Mesenchymal stem cell (in vitro differentiated cells and primary cell): ENCODE measurements at regions not wholly inside any gene's neighbourhood (a gene's known extent, or its start where the extent isn't known, plus 50 kb on each side); places are given as distances from the start of the nearest gene placed in this dataset.

Experiments
- DNase-seq: peaks from one replicate; pipeline ENCODE4 v3.0.0-alpha.2; 2013
- H2AFZ ChIP-seq: one replicate; pipeline ENCODE4 v1.6.1; 2013; ENCODE audit warnings: low read depth, mild to moderate bottlenecking, control low read depth, inconsistent platforms, low read length, moderate library complexity
- H2AK5ac ChIP-seq: 2 replicates; pipeline ENCODE4 v1.6.1; 2013; ENCODE audit warnings: low read length, moderate library complexity, mild to moderate bottlenecking, inconsistent platforms; ENCODE audit not compliant: severe bottlenecking
- H2BK120ac ChIP-seq: one replicate; pipeline ENCODE4 v1.6.1; 2013; ENCODE audit warnings: low read depth, mild to moderate bottlenecking, inconsistent platforms, low read length, moderate library complexity
- H2BK12ac ChIP-seq, 2 experiments: one replicate each; pipeline ENCODE4 v1.6.1; 2013; ENCODE audit warnings: inconsistent platforms in 2 of 2, low read length in 2 of 2, mild to moderate bottlenecking in 2 of 2, moderate library complexity in 2 of 2, control low read depth in 1 of 2
- H2BK15ac ChIP-seq: one replicate; pipeline ENCODE4 v1.6.1; 2013; ENCODE audit warnings: mild to moderate bottlenecking, low read depth, inconsistent platforms; ENCODE audit not compliant: poor library complexity, severe bottlenecking
- H2BK5ac ChIP-seq: 2 replicates; pipeline ENCODE4 v1.6.1; 2013; ENCODE audit warnings: low read depth, mild to moderate bottlenecking, low read length, control low read depth, inconsistent platforms; ENCODE audit not compliant: poor library complexity, severe bottlenecking
- H3K14ac ChIP-seq, 2 experiments: one replicate each; pipeline ENCODE4 v1.6.1; 2013; ENCODE audit warnings: inconsistent platforms in 2 of 2, low read length in 2 of 2, control low read depth in 1 of 2, mild to moderate bottlenecking in 1 of 2, moderate library complexity in 1 of 2
- H3K18ac ChIP-seq, 2 experiments: one replicate each; pipeline ENCODE4 v1.6.1; 2013; ENCODE audit warnings: inconsistent platforms in 2 of 2, low read length in 2 of 2, control low read depth in 1 of 2, low read depth in 1 of 2, mild to moderate bottlenecking in 1 of 2
- H3K23ac ChIP-seq, 2 experiments: one replicate each; pipeline ENCODE4 v1.6.1; 2013; ENCODE audit warnings: inconsistent platforms in 2 of 2, low read length in 2 of 2, mild to moderate bottlenecking in 2 of 2, moderate library complexity in 2 of 2, control low read depth in 1 of 2
- H3K27ac ChIP-seq: 2 replicates; pipeline ENCODE4 v1.5.1; 2013; ENCODE audit warnings: mild to moderate bottlenecking, moderate library complexity, low read length, control low read depth, inconsistent platforms; ENCODE audit not compliant: poor library complexity, severe bottlenecking
- H3K27me3 ChIP-seq, 2 experiments: 2 replicates each; pipeline versions ENCODE4 v1.6.1 to v1.7.0; 2013; ENCODE audit warnings: low read length in 2 of 2, mild to moderate bottlenecking in 2 of 2, moderate library complexity in 2 of 2, control low read depth in 1 of 2, inconsistent platforms in 1 of 2; ENCODE audit not compliant: control insufficient read depth in 1 of 2, insufficient read depth in 1 of 2
- H3K36me3 ChIP-seq, 2 experiments: 2 replicates each; pipeline versions ENCODE4 v1.6.1 to v1.7.0; 2013; ENCODE audit warnings: low read length in 2 of 2, control low read depth in 1 of 2, inconsistent platforms in 1 of 2, low read depth in 1 of 2, mild to moderate bottlenecking in 1 of 2; ENCODE audit not compliant: insufficient read depth in 2 of 2, control insufficient read depth in 1 of 2
- H3K4ac ChIP-seq, 2 experiments: one replicate each; pipeline ENCODE4 v1.6.1; 2013; ENCODE audit warnings: inconsistent platforms in 2 of 2, low read length in 2 of 2, mild to moderate bottlenecking in 2 of 2, moderate library complexity in 2 of 2, control low read depth in 1 of 2, low read depth in 1 of 2
- H3K4me1 ChIP-seq: 2 replicates; pipeline ENCODE4 v1.6.1; 2013; ENCODE audit warnings: low read depth, low read length, control low read depth; ENCODE audit not compliant: control insufficient read depth, insufficient read depth
- H3K4me2 ChIP-seq: 2 replicates; pipeline ENCODE4 v1.6.1; 2013; ENCODE audit warnings: low read length, mild to moderate bottlenecking, inconsistent platforms; ENCODE audit not compliant: poor library complexity, severe bottlenecking
- H3K4me3 ChIP-seq, 2 experiments: 2 replicates each; pipeline versions ENCODE4 v1.5.1 to v1.7.0; 2013; ENCODE audit warnings: low read length in 2 of 2, mild to moderate bottlenecking in 2 of 2, control low read depth in 1 of 2, low read depth in 1 of 2; ENCODE audit not compliant: insufficient read depth in 1 of 2
- H3K79me1 ChIP-seq: replicated peaks from 2 replicates; pipeline ENCODE4 v1.6.1; 2013; ENCODE audit warnings: mild to moderate bottlenecking, control low read depth, low read length, inconsistent platforms; ENCODE audit not compliant: poor library complexity, severe bottlenecking
- H3K9ac ChIP-seq: 2 replicates; pipeline ENCODE4 v1.7.0; 2013; ENCODE audit warnings: mild to moderate bottlenecking, low read length, moderate library complexity
- H3K9me3 ChIP-seq: 2 replicates; pipeline ENCODE4 v1.7.0; 2013; ENCODE audit warnings: mild to moderate bottlenecking, low read length; ENCODE audit not compliant: control insufficient read depth
- H4K8ac ChIP-seq: one replicate; pipeline ENCODE4 v1.6.1; 2013; ENCODE audit warnings: inconsistent platforms, mild to moderate bottlenecking, low read length, moderate library complexity
- H4K91ac ChIP-seq: one replicate; pipeline ENCODE4 v1.6.1; 2013; ENCODE audit warnings: mild to moderate bottlenecking, low read length, inconsistent platforms
- WGBS: methylation state at CpG from one replicate; pipeline ENCODE4 v1.1.7; 2013; ENCODE audit warnings: mixed read lengths; 5-methylcytosine and 5-hydroxymethylcytosine counted together

DNA sequence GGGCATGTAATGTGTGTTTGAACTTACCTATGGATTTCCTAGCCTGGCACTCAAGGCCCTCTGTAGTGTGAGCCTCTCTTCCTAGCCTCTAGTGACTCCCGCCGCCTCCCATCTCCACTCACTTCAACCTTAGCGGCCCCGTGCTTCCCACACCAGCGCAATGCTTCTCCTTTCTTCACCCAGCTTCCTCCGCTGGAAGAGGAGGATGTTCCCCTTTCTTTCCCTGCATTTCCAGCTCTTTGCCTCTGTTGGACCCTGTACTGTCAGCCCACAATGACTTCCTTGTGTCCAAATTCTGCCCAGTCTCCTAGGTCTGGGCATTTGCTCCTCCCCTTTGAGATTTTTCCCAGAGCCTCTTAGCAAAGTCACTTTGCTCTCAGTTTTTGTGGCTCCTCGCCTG lies 138.1 kb upstream of the IRF2BP2 start:
- Histone ChIP-seq H2BK12ac (peak overlapping the region in 1 of 2 experiments; percentile 31), H3K27ac (no peak overlapping the region), H4K91ac (no peak overlapping the region), H2BK5ac (no peak overlapping the region), H2AFZ (no peak overlapping the region), H3K36me3 (no peaks in the 10 kb centered on the region), H3K9me3 (no peaks in the 10 kb centered on the region), H3K4me2 (no peak overlapping the region), H3K18ac (no peak overlapping the region), H3K14ac (no peak overlapping the region), H2AK5ac (no peak overlapping the region), H3K4me1 (peaks cover 10% of the 10 kb centered on the region), H3K4me3 (no peak overlapping the region), H3K4ac (no peak overlapping the region), H3K23ac (no peak overlapping the region), H2BK120ac (no peak overlapping the region), H2BK15ac (no peak overlapping the region), H3K79me1 (no peaks in the 10 kb centered on the region), H4K8ac (peak overlapping the region; percentile 19), H3K9ac (no peak overlapping the region), H3K27me3 (no peaks in the 10 kb centered on the region)
- DNase-seq: no peak
- WGBS: 98% methylated on average over 7 of the region's 7 CpGs

DNA sequence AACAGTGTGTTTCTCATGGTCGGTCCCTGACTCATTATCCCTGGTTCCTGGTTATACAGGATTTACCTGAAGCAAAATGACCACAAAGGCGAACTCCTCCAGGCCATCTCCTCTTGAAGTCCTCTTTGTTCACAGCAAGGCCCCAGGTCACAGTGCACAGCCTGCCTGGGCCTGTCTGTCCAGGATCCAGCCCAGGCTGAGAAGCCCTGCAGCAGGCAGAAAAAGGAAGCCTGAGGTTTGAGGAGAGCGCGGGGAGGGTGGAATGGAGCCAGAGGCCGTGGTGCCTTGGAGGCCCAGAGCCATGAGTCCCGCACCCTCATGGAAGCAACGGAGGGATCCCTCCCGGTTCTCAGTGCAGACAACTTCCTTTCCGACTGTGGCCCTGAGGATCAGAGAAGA lies 136.8 kb upstream of the IRF2BP2 start:
- Histone ChIP-seq H3K14ac (peak overlapping the region in 1 of 2 experiments; percentile 73), H2BK120ac (no peak overlapping the region), H3K36me3 (no peaks in the 10 kb centered on the region), H3K4me3 (no peak overlapping the region), H3K4me2 (no peak overlapping the region), H3K4me1 (peaks cover 10% of the 10 kb centered on the region), H2AFZ (peak overlapping the region; percentile 10), H2BK12ac (peak overlapping the region; percentile 49 to 87), H2AK5ac (peak overlapping the region; percentile 11), H3K27ac (no peak overlapping the region), H3K9ac (no peak overlapping the region), H2BK15ac (no peak overlapping the region), H3K27me3 (no peaks in the 10 kb centered on the region), H3K9me3 (no peaks in the 10 kb centered on the region), H4K91ac (peak overlapping the region; percentile 43), H3K79me1 (no peaks in the 10 kb centered on the region), H2BK5ac (no peak overlapping the region), H3K18ac (peak overlapping the region; percentile 29 to 87), H4K8ac (peak overlapping the region; percentile 62), H3K4ac (peak overlapping the region; percentile 18 to 74), H3K23ac (no peak overlapping the region)
- 81% methylated on average over 9 of the region's 9 CpGs for WGBS
- DNase-seq: no peak

DNA sequence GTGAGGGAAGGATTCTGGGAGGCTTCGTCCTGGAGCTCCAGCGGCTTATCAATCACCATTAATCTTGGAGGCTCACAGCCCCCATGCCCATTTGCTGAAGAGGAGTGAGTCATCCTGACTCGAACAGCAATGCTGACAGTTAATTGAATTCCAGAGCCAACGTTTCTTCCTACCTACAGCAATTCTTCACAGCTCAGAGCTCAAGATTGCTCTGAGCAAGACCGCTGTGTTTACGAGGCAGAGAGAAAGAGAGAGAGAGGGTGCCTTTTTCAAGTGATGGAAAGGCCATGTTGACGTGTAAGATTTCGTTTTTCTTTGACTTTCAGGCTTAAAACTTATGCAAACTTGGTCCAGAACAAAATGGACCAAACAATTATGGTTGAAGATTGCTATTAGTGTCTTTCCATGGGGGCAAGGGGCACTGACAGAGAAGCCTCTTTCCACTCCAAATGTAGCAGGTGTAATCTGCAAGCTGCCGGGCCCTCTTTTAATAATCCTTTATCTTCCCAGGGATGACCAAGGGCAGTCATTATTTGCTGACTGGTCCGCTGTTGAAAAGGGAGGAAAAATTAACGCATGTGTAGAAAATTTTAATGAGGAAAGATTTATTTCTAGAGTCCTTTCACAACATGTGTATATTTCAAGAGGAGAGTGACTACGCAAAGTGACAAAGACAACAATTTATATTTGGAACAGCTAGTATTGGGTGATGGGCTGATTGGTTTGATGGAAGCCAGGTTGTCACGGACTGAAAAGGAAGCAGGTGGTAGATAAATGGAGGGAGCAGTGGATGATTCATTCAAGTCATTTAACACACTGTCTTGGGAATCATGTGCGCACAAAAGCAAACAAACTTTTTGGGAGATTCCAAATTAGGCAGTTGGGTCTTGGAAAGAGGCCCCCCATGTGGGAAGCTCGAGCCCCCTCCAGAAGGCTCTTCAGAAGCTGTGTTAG lies 136.1 kb upstream of the IRF2BP2 start:
- Histone ChIP-seq H3K4ac (no peak overlapping the region), H2BK15ac (no peak overlapping the region), H3K14ac (no peak overlapping the region), H3K4me1 (peaks cover 10% of the 10 kb centered on the region), H2AFZ (peak overlapping the region; percentile 10), H3K9ac (no peak overlapping the region), H4K91ac (peak overlapping the region; percentile 43), H2AK5ac (peak overlapping the region; percentile 64), H2BK5ac (no peak overlapping the region), H3K79me1 (no peaks in the 10 kb centered on the region), H3K4me2 (no peak overlapping the region), H3K27ac (no peak overlapping the region), H3K9me3 (no peaks in the 10 kb centered on the region), H3K36me3 (no peaks in the 10 kb centered on the region), H3K4me3 (no peak overlapping the region), H3K23ac (no peak overlapping the region), H4K8ac (peak overlapping the region; percentile 62), H3K27me3 (no peaks in the 10 kb centered on the region), H2BK12ac (peak overlapping the region in 1 of 2 experiments; percentile 49), H3K18ac (peak overlapping the region; percentile 29 to 87), H2BK120ac (no peak overlapping the region)
- DNase-seq: peak; percentile 72
- 7% methylated on average over 13 of the region's 15 CpGs for WGBS

DNA sequence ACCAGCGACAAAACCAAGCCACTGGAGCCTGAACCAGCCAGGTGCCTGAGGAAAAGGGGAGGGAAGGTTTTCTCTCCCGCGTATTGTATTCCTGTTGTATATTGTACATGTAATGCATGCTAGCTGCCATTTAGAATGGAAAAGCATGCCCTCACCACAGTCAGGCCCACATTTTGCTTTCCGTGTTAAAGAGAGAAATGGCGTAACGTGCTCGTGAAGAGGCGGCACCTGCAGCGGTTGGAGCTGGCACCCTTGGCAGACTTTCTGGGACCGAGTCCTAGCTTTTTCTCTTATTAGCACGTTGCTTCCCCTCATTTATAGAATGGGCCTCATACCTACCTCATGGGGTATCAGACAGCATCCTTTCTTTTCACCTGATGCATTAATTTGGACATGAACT lies 135.3 kb upstream of the IRF2BP2 start:
- Histone ChIP-seq H2AFZ (no peak overlapping the region), H3K27ac (no peak overlapping the region), H3K4ac (no peak overlapping the region), H4K8ac (no peak overlapping the region), H2BK120ac (no peak overlapping the region), H3K79me1 (no peaks in the 10 kb centered on the region), H3K14ac (no peak overlapping the region), H3K9me3 (no peaks in the 10 kb centered on the region), H3K18ac (peak overlapping the region in 1 of 2 experiments; percentile 28), H2BK15ac (peak overlapping the region; percentile 31), H3K27me3 (no peaks in the 10 kb centered on the region), H3K4me1 (peaks cover 10% of the 10 kb centered on the region), H3K36me3 (no peaks in the 10 kb centered on the region), H4K91ac (no peak overlapping the region), H3K4me3 (no peak overlapping the region), H3K9ac (no peak overlapping the region), H2AK5ac (peak overlapping the region; percentile 58), H2BK12ac (peak overlapping the region; percentile 12 to 59), H2BK5ac (no peak overlapping the region), H3K4me2 (no peak overlapping the region), H3K23ac (no peak overlapping the region)
- no peak for DNase-seq
- 93% methylated on average over 10 of the region's 11 CpGs for WGBS
